Thoracic aorta (tissue), 2 donors: ENCODE measurements at regions not wholly inside any gene's neighbourhood (a gene's known extent, or its start where the extent isn't known, plus 50 kb on each side); places are given as distances from the start of the nearest gene placed in this dataset.
"Not testable (repeated sequence)": the region's sequence is repeated elsewhere in the genome, so short reads cannot be mapped to it uniquely, and the experiment has no call there.

Source experiments
- ATAC-seq: fragments of 150-250 bp; one replicate; pipeline ENCODE4 v1.8.0; 2017; ENCODE audit warnings: low read depth; ENCODE audit not compliant: insufficient number of reproducible peaks, low FRiP score
- DNase-seq: peaks from one replicate; pipeline ENCODE4 v3.0.0-alpha.2; 2020; ENCODE audit warnings: low spot score
- H3K27ac ChIP-seq, 2 donors: fragments of 200-600 bp; sonication (generic); 1 replicate in 1 of 2; 2 replicates in 1 of 2; pipeline ENCODE4 v1.5.1; 2016; ENCODE audit warnings: mild to moderate bottlenecking in 2 of 2, moderate library complexity in 2 of 2
- H3K27me3 ChIP-seq: fragments of 200-600 bp; sonication (generic); replicated peaks from 2 replicates; pipeline ENCODE4 v1.6.0; 2016; ENCODE audit warnings: mild to moderate bottlenecking; ENCODE audit not compliant: insufficient read depth
- H3K36me3 ChIP-seq: fragments of 200-600 bp; sonication (generic); one replicate; pipeline ENCODE4 v1.5.1; 2016
- H3K4me1 ChIP-seq, 2 donors: fragments of 200-600 bp; sonication (generic); 1 replicate in 1 of 2; 2 replicates in 1 of 2; pipeline versions ENCODE4 v1.5.1 to v1.6.0; 2016; ENCODE audit warnings: low read depth in 2 of 2, mild to moderate bottlenecking in 1 of 2; ENCODE audit not compliant: control insufficient read depth in 1 of 2
- H3K4me3 ChIP-seq: fragments of 200-600 bp; sonication (generic); 2 replicates; pipeline ENCODE4 v1.5.1; 2016; ENCODE audit warnings: mild to moderate bottlenecking
- H3K9me3 ChIP-seq: fragments of 200-600 bp; sonication (generic); 2 replicates; pipeline ENCODE4 v1.5.1; 2016
- CTCF ChIP-seq: fragments of 200-600 bp; sonication (generic); IDR thresholded peaks from one replicate; pipeline ENCODE4 v1.5.1; 2019; ENCODE audit warnings: antibody characterized with exemption

- H3K27me3 ChIP-seq, result no peaks in the 10 kb centered on the region
- TF ChIP-seq CTCF, result no peak
- no peak for DNase-seq
- H3K27ac ChIP-seq, result no peak overlapping the region
- H3K4me1 ChIP-seq, result no peaks in the 10 kb centered on the region
- H3K9me3 ChIP-seq, result no peaks in the 10 kb centered on the region
- H3K4me3 ChIP-seq, result no peak overlapping the region
- ATAC-seq, result no peak
- H3K36me3 ChIP-seq, result no peaks in the 10 kb centered on the region
These were observed 162.5 kb downstream of the NUFIP1 start for GRCh38 chr13:44826591-44827350.

GRCh38 chr13:44825953-44826352 lies 163.3 kb downstream of the NUFIP1 start:
- H3K27ac ChIP-seq, result no peak overlapping the region
- no peaks in the 10 kb centered on the region for H3K36me3 ChIP-seq
- H3K9me3 ChIP-seq, result no peaks in the 10 kb centered on the region
- no peaks in the 10 kb centered on the region for H3K4me1 ChIP-seq
- H3K4me3 ChIP-seq, result no peak overlapping the region
- ATAC-seq, result no peak
- H3K27me3 ChIP-seq, result no peaks in the 10 kb centered on the region
- no peak for TF ChIP-seq CTCF
- no peak for DNase-seq

- ATAC-seq, H3K4me3 ChIP-seq, H3K27ac ChIP-seq: not testable (repeated sequence)
These were observed 165.7 kb downstream of the NUFIP1 start for GRCh38 chr13:44823555-44823954.

GRCh38 chr13:44822291-44822690 lies 167.0 kb downstream of the NUFIP1 start:
- no peaks in the 10 kb centered on the region for H3K9me3 ChIP-seq
- no peak for TF ChIP-seq CTCF
- no peaks in the 10 kb centered on the region for H3K36me3 ChIP-seq
- ATAC-seq, result no peak
- no peak for DNase-seq
- H3K27me3 ChIP-seq, result no peaks in the 10 kb centered on the region
- H3K4me1 ChIP-seq, result no peaks in the 10 kb centered on the region
- no peak overlapping the region for H3K27ac ChIP-seq
- H3K4me3 ChIP-seq, result no peak overlapping the region

More at GRCh38 chr13:44823555-44823954, 165.7 kb downstream of the NUFIP1 start:
- not testable (repeated sequence) for H3K27me3 ChIP-seq, H3K4me1 ChIP-seq, DNase-seq, H3K36me3 ChIP-seq, H3K9me3 ChIP-seq

- peaks cover 7 to 14% of the 10 kb centered on the region in 2 donors for H3K4me1 ChIP-seq
- no peak for ATAC-seq
These were observed 169.5 kb downstream of the NUFIP1 start for GRCh38 chr13:44819772-44820171.

More at GRCh38 chr13:44819772-44820171, 169.5 kb downstream of the NUFIP1 start:
- Histone ChIP-seq H3K27me3 (no peaks in the 10 kb centered on the region), H3K27ac (no peak overlapping the region), H3K9me3 (no peaks in the 10 kb centered on the region), H3K4me3 (no peak overlapping the region), H3K36me3 (no peaks in the 10 kb centered on the region)
- DNase-seq, result no peak
- no peak for TF ChIP-seq CTCF
